Tibial nerve (tissue), 4 donors: ENCODE measurements at regions not wholly inside any gene's neighbourhood (a gene's known extent, or its start where the extent isn't known, plus 50 kb on each side); places are given as distances from the start of the nearest gene placed in this dataset.

ENCODE experiments used
- DNase-seq, 2 donors: peaks; one replicate each; pipeline ENCODE4 v3.0.0-alpha.2; 2019; ENCODE audit warnings: low spot score in 2 of 2
- H3K27ac ChIP-seq, 4 donors: fragments of 200-600 bp; sonication (generic) in 3 of 4; one replicate each; pipeline ENCODE4 v1.5.1; 2017 to 2019; ENCODE audit warnings: mild to moderate bottlenecking in 1 of 4
- H3K27me3 ChIP-seq, 2 donors: fragments of 200-600 bp; sonication (generic) in 1 of 2; one replicate each; pipeline versions ENCODE4 v1.5.1 to v1.6.0; 2017 to 2019
- H3K36me3 ChIP-seq, 3 donors: fragments of 200-600 bp; sonication (generic); one replicate each; pipeline ENCODE4 v1.5.1; 2018 to 2019
- H3K4me1 ChIP-seq, 4 donors: fragments of 200-600 bp; sonication (generic) in 3 of 4; one replicate each; pipeline ENCODE4 v1.5.1; 2017 to 2019
- H3K4me3 ChIP-seq, 4 donors: fragments of 200-600 bp; sonication (generic) in 3 of 4; one replicate each; pipeline ENCODE4 v1.5.1; 2017 to 2019; ENCODE audit warnings: mild to moderate bottlenecking in 1 of 4, moderate library complexity in 1 of 4
- H3K9me3 ChIP-seq, 4 donors: fragments of 200-600 bp; sonication (generic) in 3 of 4; one replicate each; pipeline ENCODE4 v1.5.1; 2017 to 2019
- EP300 ChIP-seq, 2 donors: sonication (generic); formaldehyde crosslinking; IDR thresholded peaks; one replicate each; pipeline ENCODE4 v1.6.1; 2017; ENCODE audit warnings: antibody characterized with exemption in 2 of 2, mild to moderate bottlenecking in 1 of 2
- POLR2A ChIP-seq, 2 donors: fragments of 450-650 bp; IDR thresholded peaks; one replicate each; pipeline ENCODE4 v1.6.1; 2017; ENCODE audit warnings: antibody characterized with exemption in 2 of 2, mild to moderate bottlenecking in 2 of 2, moderate library complexity in 2 of 2
- WGBS, 2 donors: methylation state at CpG; one replicate each; pipeline ENCODE4 v1.1.5; 2018; 5-methylcytosine and 5-hydroxymethylcytosine counted together
- TF ChIP-seq, protein P1 (sequence below), 5 experiments: fragments of 200-600 bp in 3 of 5; fragments of 450-650 bp in 2 of 5; sonication (generic) in 3 of 5; IDR thresholded peaks; one replicate each; pipeline ENCODE4 v1.5.1; 2016 to 2019; ENCODE audit warnings: antibody characterized with exemption in 5 of 5, mild to moderate bottlenecking in 3 of 5, moderate library complexity in 2 of 5

DNA sequence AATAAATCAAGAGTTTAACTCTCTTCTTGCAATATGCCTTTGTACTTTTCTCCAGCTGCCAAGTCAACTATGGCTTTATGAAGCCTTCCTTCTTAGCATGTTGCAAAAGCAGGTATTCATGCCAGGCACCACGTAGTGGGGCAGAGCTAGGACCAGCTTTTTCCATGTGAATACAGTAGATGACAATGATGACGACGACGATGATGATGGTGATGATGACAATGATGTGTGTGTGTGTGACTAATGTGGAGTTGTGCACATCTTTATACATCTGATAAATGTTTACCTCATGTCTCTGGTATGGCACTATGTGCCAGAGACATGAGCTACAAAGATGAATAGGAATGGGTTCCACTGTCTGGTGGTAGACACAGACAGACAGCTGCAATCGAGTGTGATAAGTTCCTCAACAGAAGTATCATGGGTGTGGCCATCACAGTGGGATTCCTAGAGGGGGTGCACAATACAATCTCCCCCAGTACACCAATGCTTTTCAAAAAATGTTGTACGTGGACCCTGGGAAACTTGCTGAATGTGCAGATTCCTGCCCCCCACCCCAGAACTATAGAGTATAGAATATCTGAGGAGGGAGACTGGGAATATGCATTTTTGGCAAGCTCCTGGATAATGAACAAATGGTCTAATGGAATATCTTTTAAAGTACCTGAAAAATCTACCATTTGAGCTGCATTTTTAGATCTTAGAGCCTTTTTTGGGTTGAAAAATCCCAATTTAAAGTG is 183.4 kb downstream of the ABCC12 start:
- Histone ChIP-seq H3K27ac (no peak overlapping the region), H3K36me3 (no peaks in the 10 kb centered on the region), H3K4me1 (no peaks in the 10 kb centered on the region), H3K4me3 (no peak overlapping the region), H3K9me3 (no peaks in the 10 kb centered on the region), H3K27me3 (no peaks in the 10 kb centered on the region)
- no peak for TF ChIP-seq POLR2A (IDR thresholded peaks at IDR 0.05)
- no peak for TF ChIP-seq EP300 (IDR thresholded peaks at IDR 0.05)
- TF ChIP-seq, protein P1, sequence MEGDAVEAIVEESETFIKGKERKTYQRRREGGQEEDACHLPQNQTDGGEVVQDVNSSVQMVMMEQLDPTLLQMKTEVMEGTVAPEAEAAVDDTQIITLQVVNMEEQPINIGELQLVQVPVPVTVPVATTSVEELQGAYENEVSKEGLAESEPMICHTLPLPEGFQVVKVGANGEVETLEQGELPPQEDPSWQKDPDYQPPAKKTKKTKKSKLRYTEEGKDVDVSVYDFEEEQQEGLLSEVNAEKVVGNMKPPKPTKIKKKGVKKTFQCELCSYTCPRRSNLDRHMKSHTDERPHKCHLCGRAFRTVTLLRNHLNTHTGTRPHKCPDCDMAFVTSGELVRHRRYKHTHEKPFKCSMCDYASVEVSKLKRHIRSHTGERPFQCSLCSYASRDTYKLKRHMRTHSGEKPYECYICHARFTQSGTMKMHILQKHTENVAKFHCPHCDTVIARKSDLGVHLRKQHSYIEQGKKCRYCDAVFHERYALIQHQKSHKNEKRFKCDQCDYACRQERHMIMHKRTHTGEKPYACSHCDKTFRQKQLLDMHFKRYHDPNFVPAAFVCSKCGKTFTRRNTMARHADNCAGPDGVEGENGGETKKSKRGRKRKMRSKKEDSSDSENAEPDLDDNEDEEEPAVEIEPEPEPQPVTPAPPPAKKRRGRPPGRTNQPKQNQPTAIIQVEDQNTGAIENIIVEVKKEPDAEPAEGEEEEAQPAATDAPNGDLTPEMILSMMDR (IDR thresholded peaks at IDR 0.05) = no peak
- WGBS, 2 donors = 71 to 76% methylated on average over 6 of the region's 6 CpGs
- no peak for DNase-seq

DNA sequence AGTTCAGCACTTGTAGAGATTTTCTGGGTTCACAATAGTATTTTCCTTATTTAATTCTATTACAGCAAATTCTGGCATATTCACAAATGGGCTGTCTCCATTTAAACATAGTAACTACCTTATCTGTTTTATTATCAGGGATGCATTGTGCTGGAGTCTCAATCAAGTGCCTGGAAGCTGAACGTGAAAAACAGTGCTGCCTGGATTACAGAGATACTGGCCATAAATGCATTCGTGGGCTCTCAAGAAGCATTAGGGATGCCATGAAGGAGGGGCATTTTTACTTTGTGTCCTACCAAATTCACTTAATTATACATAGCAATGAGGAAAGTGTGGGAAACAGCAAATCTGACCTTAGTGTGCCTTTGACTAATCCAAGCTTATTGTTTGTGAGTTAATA is 184.6 kb downstream of the ABCC12 start:
- H3K9me3 ChIP-seq = no peaks in the 10 kb centered on the region
- no peaks in the 10 kb centered on the region for H3K27me3 ChIP-seq
- no peaks in the 10 kb centered on the region for H3K36me3 ChIP-seq
- no peaks in the 10 kb centered on the region for H3K4me1 ChIP-seq
- no peak overlapping the region for H3K4me3 ChIP-seq
- TF ChIP-seq POLR2A (IDR thresholded peaks at IDR 0.05) (no peak), EP300 (IDR thresholded peaks at IDR 0.05) (no peak)
- TF ChIP-seq, protein P1 (IDR thresholded peaks at IDR 0.05) = no peak
- DNase-seq = no peak
- WGBS, 2 donors = 61 to 62% methylated on average over 2 of the region's 2 CpGs
- H3K27ac ChIP-seq = no peak overlapping the region

DNA sequence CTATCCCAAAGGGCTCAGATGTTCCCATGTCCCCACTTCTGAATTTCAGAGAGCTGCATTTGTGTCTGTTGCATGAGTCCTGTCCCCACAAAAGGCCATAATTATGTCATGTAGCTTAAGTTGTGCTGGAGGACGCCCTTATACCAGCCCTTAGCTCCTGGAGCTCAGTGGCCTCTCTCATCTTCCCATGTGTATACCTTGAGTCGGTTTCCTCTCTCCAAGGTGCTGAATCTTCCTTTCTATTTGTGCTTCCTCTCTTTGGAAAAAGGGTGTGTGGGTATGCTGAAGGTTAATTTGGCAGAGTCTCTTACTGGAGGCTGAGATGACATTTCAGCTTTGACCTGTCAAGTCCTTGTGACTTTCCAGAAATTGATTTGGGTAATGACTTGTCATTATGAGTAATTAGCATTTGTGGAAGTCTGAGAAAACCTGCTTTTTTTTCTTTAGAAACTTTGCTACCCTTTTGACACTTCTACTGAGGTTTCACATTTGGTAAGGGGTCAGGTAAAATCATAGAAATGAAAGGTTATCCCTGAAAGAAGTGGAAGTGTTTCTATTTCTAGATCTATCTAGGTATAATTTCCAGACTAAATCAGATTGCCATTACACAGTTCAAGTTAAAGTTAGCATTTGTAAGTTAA is 185.4 kb downstream of the ABCC12 start:
- Histone ChIP-seq H3K4me1 (no peaks in the 10 kb centered on the region), H3K27ac (no peak overlapping the region), H3K27me3 (no peaks in the 10 kb centered on the region), H3K36me3 (no peaks in the 10 kb centered on the region), H3K4me3 (no peak overlapping the region), H3K9me3 (no peaks in the 10 kb centered on the region)
- no peak for DNase-seq
- 0 to 6% methylated on average over 2 of the region's 2 CpGs for WGBS, 2 donors
- TF ChIP-seq, protein P1 (IDR thresholded peaks at IDR 0.05) = no peak

DNA sequence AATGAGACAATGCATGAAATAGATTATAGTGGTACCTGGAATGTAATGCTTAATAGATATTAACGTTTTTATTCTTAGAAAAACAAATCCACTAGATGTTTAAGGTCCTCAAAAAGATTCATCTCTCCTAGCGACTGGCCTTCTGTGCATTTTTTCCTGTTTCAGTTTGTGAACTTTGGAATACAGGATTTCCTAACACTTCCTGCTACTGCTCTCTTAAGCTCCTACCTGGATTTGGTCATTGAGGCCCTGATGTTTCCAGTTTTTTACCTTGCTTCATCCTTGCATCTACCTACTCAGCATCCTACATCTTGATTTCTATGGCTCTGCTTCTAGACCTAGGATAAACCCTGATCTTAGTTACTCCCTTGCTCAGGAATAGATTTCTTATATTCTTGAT is 188.4 kb downstream of the ABCC12 start:
- Histone ChIP-seq H3K4me1 (no peaks in the 10 kb centered on the region), H3K9me3 (no peaks in the 10 kb centered on the region), H3K4me3 (no peak overlapping the region), H3K27me3 (no peaks in the 10 kb centered on the region), H3K27ac (no peak overlapping the region), H3K36me3 (no peaks in the 10 kb centered on the region)
- no peak for TF ChIP-seq EP300 (IDR thresholded peaks at IDR 0.05)
- TF ChIP-seq POLR2A (IDR thresholded peaks at IDR 0.05) = no peak
- TF ChIP-seq, protein P1 (IDR thresholded peaks at IDR 0.05) = no peak
- no peak for DNase-seq
- WGBS, 2 donors = 50 to 51% methylated on average over 2 of the region's 2 CpGs

DNA sequence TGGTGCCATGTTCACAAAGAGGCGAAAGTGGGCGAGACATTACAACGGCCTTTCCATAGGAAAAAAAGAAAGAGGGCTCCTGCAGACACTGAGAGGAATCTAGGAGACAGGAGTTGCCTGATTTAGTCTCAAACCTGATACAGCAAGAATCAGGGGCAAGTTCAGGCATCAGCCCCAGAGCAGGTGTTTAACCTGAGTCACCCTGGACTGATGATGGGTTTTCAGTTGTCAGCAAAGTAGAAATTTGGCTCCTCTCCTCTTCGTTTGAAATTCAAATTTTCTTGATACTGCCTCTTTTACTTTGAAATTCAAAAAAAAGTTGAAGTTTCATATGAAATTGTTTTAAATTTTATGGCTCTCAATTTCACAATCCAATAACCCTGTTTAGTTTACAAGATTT is 189.5 kb downstream of the ABCC12 start:
- Histone ChIP-seq H3K36me3 (no peaks in the 10 kb centered on the region), H3K27me3 (no peaks in the 10 kb centered on the region), H3K4me1 (no peaks in the 10 kb centered on the region), H3K4me3 (no peak overlapping the region), H3K9me3 (no peaks in the 10 kb centered on the region), H3K27ac (no peak overlapping the region)
- TF ChIP-seq, protein P1 (IDR thresholded peaks at IDR 0.05) = no peak
- TF ChIP-seq EP300 (IDR thresholded peaks at IDR 0.05) (no peak), POLR2A (IDR thresholded peaks at IDR 0.05) (no peak)
- WGBS, 2 donors = 79 to 88% methylated on average over 4 of the region's 4 CpGs
- no peak for DNase-seq
